GM12874 (cell line): ENCODE measurements at regions not wholly inside any gene's neighbourhood (a gene's known extent, or its start where the extent isn't known, plus 50 kb on each side); places are given as distances from the start of the nearest gene placed in this dataset.

Experiments used
- TF ChIP-seq, protein P1 (sequence below): IDR thresholded peaks from 2 replicates; pipeline ENCODE4 v1.5.1; 2011; ENCODE audit warnings: low read depth, mild to moderate bottlenecking, control low read depth, low read length, moderate library complexity; ENCODE audit not compliant: insufficient read depth

DNA sequence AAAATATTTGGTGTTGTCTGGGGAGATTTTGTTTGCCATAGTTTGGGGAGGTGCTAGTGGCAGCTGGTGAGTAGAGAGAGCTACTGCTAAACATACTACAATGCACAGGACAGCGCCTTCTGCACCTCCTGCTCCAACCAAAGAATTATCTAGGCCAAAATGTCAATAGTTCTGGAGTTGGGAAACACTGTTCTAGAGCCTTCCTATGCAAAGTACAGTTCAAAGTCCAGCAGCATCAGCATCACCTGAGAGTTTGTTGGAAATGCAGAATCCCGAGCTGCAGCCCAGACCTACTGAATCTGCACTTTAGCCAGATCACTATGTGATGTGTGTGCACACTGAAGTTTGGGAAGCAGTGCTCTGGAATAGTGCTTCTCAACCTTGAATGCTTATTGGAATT lies 290.7 kb downstream of the TCF7L2 start:
- TF ChIP-seq, protein P1, sequence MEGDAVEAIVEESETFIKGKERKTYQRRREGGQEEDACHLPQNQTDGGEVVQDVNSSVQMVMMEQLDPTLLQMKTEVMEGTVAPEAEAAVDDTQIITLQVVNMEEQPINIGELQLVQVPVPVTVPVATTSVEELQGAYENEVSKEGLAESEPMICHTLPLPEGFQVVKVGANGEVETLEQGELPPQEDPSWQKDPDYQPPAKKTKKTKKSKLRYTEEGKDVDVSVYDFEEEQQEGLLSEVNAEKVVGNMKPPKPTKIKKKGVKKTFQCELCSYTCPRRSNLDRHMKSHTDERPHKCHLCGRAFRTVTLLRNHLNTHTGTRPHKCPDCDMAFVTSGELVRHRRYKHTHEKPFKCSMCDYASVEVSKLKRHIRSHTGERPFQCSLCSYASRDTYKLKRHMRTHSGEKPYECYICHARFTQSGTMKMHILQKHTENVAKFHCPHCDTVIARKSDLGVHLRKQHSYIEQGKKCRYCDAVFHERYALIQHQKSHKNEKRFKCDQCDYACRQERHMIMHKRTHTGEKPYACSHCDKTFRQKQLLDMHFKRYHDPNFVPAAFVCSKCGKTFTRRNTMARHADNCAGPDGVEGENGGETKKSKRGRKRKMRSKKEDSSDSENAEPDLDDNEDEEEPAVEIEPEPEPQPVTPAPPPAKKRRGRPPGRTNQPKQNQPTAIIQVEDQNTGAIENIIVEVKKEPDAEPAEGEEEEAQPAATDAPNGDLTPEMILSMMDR: no peak

- TF ChIP-seq, protein P1: no peak
Measured at GRCh38 chr10:113241599-113242360, 291.7 kb downstream of the TCF7L2 start.

- TF ChIP-seq, protein P1: no peak
Measured at GRCh38 chr10:113243311-113243710, 293.3 kb downstream of the TCF7L2 start.

DNA sequence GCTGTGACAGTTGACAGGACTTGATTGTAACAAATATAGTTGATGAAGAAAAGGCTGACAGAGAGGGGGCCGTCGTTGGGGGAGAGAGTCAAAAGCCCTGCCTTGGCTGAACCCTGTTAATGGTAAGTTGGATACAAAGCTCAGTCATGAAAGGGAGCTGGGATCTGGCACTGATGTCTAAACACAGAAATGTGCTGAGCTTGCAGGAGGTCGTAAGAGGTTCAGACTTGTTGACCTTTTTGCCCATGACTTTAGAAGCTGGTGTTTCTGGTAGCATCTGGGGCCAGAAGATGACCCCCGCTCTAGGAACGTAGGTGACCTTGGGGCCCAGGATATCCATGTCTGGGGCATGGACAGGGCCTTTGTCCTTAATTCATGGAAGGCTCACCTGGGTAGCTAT lies 294.7 kb downstream of the TCF7L2 start:
- TF ChIP-seq, protein P1: no peak

- TF ChIP-seq, protein P1: no peak
Measured at GRCh38 chr10:113245286-113245685, 295.2 kb downstream of the TCF7L2 start.

- TF ChIP-seq, protein P1: no peak
Measured at GRCh38 chr10:113247050-113247449, 297.0 kb downstream of the TCF7L2 start.

- TF ChIP-seq, protein P1: no peak
Measured at GRCh38 chr10:113252650-113253618, 299.9 kb upstream of the HABP2 start.
